Activated CD4-positive, alpha-beta T cell treated with anti-CD3 and anti-CD28 coated beads, Interleukin-2, amount 50 U/mL, for 48 hours (primary cell): ENCODE measurements at regions not wholly inside any gene's neighbourhood (a gene's known extent, or its start where the extent isn't known, plus 50 kb on each side); places are given as distances from the start of the nearest gene placed in this dataset.
"Not testable (repeated sequence)": the region's sequence is repeated elsewhere in the genome, so short reads cannot be mapped to it uniquely, and the experiment has no call there.

Source experiments
- DNase-seq, 2 experiments: peaks; one replicate each; pipeline ENCODE4 v3.0.0-alpha.2; 2020

DNA sequence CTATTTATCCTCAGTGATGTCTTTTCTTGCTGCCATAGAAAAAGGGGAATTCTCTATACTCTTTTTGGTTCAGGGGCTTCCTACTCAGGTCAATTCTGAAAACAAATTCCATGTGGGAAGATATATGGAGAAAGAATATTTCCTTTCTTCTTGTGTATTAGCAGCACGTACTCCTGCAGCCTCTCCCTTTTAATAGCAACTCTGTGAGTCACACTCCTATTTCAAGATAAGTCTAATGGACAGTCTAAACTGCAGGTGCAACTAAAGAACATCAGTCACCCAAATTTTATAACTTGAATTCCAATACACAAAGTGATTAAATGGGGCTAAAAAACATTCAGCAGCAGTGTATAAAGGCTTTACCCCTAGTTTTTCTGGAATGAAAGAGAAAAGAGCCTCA, 942.2 kb downstream of the CNTNAP5 start:
- DNase-seq = no peak

DNA sequence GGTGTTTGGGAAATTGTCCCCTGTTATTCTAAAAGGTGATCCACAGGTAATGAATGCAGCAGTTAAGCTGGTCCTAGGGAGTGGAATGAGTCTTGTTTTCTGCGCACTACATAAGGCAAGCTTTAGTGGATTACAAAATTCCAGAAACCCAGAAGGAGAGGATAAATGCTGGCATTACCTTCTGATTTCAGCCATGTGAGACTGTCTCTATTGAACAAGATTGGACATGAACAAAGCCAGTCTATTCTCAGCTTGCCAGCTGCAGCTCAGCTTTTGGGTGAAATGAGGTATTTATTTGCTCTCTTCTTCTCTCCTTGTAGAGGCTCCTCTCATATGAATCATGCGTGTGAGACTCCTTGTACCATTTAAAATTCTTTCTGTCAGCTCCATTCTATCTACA, 944.9 kb downstream of the CNTNAP5 start:
- DNase-seq = no peak

DNA sequence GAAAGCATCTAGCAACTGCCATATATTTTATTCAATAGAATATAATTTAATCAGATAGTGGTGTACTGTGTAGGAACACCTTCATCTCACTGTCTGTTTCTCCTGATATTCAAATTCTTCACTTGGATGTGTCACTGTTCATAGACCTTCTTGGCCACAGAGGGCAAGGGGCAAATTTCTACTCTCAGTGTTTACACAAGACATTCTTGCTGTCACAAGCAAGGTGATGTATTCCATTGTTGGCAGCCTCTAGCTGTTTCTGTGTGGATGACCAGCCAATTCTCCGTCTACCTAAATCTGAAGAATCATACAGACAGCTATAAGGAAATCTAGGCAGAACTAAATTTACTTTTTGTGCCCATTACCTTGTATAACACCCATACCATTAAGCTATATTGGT, 948.3 kb downstream of the CNTNAP5 start:
- DNase-seq = no peak

DNA sequence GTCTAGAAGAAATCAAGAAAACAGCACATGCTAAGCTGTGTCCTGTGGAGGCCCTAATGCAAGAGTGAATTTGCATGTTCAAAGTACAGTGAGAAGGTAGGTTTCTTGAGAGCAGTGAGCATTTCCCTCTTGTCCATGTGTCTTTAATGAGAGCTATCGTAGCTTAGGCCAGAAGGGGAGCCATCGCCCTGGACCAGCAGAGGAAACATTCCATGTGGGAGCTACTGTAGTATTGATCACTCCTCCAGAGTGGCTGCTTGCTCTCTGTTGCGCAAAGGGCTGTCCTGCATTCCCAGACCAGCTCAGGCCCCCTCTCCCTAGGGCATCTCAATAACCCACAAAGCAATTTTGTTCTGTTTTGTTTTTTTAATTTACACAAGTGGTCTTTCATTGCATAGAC, 950.1 kb downstream of the CNTNAP5 start:
- no peak for DNase-seq

DNA sequence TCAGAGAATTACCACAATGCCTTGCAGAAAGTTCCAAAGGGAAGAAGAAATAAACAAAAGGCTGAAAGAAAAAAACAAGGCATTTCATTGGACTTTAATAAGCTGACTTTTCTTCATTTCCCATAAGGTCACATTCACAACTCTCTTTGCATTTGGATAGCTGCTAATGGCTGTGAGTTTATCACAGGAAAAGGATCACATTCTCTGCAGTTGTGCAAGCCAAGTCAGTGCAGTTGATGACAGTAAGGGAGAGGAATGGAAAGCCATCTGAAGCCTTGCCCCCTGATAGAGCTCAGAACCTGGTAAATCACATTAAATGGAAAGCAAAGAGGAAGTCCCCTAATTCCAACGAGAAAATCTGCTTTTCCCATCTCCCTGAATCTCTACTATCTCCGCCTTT, 950.6 kb downstream of the CNTNAP5 start:
- DNase-seq = no peak

DNA sequence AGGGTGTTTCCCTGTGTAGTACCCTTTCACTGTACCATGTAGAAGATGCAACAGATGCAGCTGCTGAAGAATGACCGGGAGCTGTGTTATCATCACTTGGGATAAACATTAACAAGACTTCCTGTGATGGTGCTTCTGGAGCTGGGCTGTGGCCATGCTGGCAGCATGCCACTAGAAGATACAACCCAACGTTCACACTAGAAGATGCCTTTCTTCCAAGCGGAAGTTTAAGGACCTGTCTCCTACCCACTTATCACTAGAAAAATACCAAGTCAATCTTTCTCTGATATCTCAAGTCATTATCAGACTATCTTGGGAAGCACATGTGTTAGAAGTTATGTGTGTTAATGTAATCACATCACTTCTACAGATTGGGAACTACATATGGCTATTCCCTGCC, 953.5 kb downstream of the CNTNAP5 start:
- no peak for DNase-seq

DNA sequence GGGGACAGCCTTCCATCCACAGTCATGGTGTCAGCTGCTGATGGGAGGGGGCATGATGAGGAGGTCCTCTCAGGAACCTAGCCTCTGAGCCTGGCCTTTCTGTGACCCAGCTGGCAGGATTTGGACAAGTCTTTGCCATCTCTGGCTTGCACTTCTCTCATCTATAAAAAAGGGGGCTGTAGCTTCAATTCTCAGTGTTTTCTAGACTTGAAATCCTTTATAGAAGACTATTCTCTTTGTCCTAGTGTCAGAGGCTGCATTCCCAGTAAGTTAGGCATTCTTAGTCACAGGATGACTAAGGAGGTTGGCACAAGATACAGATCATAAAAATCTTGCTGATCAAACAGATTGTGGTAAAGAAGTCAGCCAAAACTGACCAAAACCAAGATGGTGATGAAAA, 958.5 kb downstream of the CNTNAP5 start:
- DNase-seq = no peak

DNA sequence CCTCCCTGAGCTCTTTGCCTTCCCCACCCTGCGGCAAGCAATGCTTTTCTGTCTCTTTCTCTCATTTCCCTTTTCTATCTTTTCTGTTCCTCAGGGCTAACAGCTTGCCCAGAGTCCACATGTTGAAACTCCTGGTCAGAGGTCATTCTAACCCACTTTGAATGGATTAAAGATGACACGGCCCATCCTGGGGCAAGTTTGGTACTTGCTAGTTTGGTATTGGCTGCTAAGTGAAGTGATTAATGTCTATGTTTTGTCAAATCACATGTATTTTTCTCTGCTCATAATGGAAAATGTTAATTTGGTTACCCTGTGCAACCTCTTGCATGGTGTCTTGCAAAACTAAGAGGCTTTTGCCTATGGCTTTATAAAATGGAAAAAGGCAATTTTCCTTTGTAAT, 960.2 kb downstream of the CNTNAP5 start:
- DNase-seq = no peak

DNA sequence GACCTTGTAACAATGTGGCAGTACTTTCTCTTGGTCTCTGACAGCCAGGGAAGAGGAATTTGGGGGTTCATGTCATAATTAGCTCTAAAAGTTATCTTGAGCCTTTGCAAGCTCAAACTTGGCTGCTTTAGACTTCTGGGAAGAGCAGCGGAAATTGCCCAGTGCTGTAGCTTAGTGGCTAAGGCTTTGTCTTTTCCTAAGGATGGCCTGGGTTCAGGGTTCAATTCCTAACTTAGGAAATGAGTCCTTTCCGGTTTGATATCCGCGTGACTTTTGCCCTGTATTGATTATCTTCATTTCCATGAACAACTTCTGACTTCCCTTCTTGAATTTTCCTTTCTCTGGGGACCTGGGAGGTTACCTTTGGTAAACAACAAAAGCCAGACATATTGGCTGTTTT, 961.0 kb downstream of the CNTNAP5 start:
- DNase-seq = no peak

DNA sequence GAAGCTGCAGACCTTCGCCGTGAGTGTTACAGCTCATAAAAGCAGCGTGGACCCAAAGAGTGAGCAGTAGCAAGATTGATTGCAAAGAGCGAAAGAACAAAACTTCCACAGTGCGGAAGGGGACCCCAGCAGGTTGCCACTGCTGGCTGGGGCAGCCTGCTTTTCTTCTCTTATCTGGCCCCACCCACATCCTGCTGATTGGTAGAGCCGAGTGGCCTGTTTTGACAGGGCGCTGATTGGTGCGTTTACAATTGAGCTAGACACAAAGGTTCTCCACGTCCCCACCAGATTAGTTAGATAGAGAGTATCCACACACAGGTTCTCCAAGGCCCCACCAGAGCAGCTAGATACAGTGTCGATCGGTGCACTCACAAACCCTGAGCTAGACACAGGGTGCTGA, 961.8 kb downstream of the CNTNAP5 start:
- DNase-seq = not testable (repeated sequence)

DNA sequence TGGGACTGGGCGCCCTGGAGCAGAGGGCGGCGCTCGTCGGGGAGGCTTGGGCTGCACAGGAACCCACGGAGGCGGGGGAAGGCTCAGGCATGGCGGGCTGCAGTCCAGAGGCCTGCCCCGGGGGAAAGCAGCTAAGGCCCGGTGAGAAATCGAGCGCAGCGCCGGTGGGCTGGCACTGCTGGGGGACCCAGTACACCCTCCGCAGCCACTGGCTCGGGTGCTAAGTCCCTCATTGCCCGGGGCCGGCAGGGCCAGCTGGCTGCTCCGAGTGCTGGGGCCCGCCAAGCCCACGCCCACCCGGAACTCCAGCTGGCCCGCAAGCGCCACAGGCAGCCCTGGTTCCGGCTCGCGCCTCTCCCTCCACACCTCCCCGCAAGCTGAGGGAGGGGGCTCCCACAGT, 962.3 kb downstream of the CNTNAP5 start:
- DNase-seq = not testable (repeated sequence)

DNA sequence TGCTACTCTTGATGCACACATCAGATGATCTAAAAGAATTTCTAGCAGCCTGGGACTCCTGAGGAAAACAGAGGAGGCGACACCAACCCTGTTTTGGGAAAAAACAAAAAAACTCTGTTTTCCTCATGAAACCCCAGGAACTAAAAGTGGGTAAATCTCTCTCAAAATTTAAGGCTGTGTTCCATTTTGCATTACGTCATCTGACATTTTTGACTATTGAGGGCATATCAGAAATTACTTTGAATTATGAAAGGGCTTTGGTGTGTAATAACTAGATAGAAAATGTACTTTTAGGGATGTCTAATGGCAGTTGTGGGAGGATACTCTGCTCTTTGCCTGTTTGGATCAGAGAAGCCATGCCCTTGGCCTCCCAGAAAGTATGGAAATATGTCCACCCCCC, 963.0 kb downstream of the CNTNAP5 start:
- DNase-seq = no peak

DNA sequence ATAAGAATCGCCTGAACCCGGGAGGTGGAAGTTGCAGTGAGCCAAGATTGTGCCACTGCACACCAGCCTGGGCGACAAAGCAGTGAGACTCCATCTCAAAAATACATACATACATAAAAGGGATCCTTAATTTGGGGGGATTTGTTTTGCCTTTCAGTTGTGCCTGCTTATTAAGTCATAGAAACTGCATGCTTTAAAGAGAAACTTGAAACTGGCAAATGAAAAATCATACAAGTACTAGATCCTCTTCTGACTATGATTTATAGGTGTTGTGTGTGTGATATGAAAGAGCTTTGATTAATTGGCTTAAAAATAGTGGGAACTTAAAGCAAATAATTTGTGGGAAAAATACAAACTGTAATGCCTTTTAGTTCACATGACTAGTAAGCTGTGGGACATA, 963.7 kb downstream of the CNTNAP5 start:
- DNase-seq = no peak

DNA sequence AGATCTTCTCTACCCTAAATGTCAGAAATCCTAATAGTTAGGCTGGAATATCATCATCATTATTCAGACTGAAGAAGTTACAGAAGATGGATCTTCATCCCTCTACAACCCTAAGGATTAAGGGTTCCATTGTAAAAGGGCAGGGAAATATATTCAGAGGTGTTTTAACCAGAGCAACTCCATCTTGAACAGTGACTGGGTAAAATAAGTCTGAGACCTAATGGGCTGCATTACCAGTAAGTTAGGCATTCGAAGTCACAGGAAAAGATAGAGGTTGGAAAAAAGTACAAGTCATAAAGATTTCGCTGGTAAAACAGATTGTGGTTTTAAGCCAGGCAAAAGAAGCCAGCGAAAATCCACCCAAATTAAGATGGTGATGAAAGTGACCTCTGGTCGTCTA, 968.7 kb downstream of the CNTNAP5 start:
- no peak for DNase-seq

DNA sequence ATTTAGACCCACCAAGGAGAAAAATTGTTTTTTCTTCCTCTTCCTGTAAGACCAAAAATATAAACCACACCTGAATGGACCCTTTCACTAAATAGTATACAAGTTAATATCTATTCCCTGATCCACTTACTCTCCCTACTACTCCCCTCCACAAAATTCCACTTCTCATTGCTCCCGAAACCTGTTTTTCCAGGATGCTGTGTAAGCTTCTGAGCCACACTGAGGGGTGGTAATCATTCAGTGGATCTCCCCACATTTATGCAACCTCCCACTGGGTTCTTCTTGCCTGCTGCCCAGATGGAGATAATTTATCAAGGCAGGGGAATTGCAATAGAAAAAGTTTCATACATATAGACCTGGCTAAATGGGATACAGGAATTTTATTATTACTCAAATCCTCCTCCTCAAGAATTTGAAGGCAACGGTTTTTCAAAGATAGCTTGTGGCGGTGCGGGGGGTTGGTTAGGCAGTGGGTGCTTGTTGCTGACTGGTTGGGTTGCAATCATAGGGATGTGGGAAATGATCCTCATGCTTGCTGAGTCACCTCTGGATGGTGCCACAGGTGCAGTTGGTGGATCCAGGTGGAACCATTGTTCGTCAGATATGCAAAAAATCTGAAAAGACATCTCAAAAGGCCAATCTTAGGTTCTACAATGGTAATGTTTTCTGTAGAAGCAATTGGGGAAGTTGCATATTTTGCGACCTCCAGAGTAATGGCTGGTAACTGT, 970.3 kb downstream of the CNTNAP5 start:
- DNase-seq = no peak

DNA sequence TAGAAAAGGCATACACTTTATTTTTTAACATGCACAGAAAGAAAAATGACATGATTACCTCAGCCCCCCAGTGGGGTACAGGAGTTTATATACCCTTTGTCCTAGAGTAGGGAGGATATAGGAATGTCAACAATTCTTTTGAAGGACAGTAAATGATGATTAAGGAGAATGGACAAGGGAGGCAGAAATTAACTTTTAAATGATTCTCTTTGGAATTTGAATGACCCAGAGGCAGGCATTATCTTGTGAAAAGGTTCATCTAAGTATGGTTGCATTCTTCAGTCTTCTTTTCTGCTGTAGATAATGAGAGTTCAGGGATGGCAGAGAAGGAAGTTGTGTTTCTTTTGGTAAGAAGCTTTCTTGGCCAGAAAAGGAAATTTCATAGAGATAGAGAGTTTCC, 971.3 kb downstream of the CNTNAP5 start:
- DNase-seq = no peak

DNA sequence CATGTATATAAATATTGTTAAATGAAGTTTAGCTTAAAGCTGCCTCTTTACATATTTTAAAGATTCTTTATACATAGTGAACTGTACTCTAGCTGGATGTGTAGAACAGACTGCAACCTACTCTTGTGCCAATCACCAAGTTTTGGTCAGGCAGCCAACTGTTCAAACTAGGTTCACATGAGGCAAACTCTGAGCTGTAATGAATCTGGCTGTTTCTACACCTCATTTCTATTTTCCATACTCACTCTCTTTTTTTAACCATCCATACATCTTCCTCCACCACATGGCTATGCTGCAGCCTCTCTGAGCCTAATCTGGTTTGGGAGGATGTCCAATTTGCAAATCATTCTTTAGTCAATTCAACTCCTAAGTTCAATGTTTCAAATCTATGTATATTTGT, 974.8 kb downstream of the CNTNAP5 start:
- DNase-seq = no peak

DNA sequence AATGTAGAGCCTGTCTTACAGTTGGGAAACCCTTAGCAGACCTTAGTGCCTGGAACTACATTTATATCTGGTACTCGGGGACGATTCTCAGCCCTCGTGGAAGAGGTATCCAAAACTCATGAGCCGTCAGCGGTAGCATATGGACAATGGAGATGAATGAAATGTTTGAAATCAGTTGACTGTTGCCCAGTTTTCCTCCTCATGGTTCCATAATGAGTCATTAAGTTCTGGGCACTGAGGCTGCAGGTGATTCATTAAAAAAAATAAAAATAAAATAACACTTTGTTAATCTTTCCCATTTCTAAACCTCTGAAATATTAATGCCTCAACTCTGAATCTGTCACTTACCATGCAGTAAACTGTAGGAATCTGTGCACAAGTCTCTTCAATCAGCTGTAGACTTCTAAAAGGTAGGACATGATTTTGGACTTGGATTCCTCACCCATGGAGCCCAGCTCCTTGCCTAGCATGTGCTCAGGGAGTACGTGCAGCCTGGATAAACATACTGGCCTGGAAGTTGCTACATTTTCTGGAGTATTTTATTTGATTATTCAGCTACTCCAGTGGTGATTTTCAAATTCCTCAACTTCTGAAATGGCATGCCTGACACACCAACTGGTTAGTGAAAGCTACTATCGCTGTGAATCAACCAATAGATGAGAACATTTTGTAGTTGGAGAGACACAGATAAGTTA, 979.2 kb downstream of the CNTNAP5 start:
- no peak for DNase-seq

DNA sequence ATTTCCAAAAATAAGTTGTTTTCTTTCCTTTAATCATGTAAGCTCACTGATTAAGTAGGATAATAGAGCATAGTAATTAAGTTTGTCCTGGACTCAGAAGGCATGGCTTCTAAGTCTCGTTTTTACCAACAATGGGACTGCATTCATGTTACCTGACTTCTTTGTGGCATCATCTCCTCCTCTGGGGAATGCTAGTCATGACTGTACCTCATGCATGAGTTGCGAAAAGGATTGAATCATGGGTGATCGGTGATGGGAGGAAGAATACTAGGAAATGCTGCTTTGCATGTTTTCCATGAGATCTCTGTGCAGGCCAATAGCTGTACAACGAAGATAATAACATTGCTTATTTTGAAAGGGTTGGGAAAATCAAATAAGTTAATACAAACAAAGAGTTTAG, 981.6 kb downstream of the CNTNAP5 start:
- no peak for DNase-seq

DNA sequence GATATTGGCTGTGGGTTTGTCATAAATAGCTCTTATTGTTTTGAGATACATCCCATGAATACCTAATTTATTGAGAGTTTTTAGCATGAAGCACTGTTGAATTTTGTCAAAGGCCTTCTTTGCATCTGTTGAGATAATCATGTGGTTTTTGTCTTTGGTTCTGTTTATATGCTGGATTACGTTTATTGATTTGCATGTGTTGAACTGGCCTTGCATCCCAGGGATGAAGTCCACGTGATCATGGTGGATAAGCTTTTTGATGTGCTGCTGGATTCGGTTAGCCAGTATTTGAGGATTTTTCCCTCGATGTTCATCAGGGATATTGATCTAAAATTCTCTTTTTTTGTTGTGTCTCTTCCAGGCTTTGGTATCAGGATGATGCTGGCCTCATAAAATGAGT, 1003.6 kb downstream of the CNTNAP5 start:
- DNase-seq = not testable (repeated sequence)

DNA sequence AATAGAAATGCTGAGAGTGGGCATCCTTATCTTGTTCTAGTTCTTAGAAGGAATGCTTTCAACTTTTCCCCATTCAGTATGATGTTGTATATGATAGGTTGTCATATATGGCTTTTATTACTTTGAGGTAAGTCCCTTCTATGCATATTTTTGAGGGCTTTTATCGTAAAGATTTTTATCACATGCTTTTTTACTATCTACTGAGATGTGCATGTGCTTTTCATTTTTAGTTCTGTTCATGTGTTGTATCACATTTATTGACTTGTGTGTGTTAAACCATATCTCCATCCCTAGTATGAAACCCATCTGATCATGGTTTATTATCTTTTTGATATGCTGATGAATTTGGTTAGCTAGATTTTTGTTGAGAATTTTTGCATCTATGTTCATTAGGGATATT, 1008.8 kb downstream of the CNTNAP5 start:
- no peak for DNase-seq

DNA sequence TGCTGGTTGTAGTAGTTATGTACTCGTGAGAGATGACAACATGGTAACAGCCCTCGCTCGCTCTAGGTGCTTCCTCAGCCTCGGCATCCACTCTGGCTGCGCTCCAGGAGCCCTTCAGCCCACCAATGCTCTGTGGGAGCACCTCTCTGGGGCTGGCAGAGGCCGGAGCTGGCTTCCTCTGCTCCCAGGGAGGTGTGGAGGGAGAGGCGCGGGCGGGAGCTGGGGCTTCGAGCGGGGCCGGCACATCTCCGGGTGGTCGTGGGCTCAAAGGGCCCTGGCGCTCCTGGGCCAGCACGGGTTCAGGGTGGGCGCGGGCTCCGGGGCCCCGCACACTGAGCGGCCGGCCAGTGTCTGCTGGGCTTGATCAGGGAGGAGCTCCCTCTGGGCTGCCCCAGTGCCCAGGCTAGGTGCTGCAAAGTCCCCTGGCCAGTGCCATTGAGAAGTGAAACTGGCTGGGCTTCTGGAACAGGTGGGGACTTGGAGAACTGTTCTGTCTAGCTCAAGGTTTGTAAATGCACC, 1012.1 kb downstream of the CNTNAP5 start:
- DNase-seq = no peak

DNA sequence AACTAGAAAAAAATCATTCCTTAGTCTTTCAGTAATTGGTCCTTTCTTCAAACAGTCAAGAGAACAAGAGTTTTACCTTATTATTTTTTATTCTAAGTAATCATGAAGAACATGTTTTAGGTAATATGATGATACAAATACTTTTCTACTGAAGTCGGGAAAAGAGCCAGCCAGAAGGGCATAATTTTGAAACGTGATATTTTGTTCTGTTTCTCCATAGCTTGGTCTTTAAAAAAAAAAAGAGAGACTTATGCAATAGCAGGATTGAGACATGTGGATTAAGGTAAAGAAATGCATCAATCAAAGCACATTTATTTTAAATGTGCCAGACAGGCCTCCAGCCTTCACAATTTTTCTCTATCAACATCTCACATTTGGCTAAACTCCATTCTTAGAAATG, 1016.8 kb downstream of the CNTNAP5 start:
- no peak for DNase-seq

DNA sequence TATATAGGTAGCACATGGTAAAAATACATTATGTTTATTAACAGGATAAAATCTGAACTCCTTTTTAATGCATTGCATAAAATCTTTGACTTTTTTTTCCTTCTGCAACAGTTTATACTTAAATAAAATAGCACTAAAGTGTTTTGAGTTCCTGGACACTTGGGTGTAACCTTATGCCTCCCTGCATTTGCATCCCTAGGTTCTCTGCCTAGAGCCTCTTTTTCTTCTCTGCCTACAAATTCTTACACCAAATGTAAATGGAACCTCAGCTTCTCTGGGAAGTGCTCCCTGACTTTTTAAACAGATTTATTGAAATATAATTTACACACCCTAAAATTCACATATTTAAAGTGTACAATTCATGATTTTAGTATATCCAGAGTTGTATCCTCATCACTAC, 1017.6 kb downstream of the CNTNAP5 start:
- DNase-seq = no peak
